Epithelial cell of prostate (primary cell): ENCODE measurements at regions not wholly inside any gene's neighbourhood (a gene's known extent, or its start where the extent isn't known, plus 50 kb on each side); places are given as distances from the start of the nearest gene placed in this dataset.
A peak's percentile ranks its signal among the peaks of the same experiment; 100 is the strongest.
"Not testable (repeated sequence)": the region's sequence is repeated elsewhere in the genome, so short reads cannot be mapped to it uniquely, and the experiment has no call there.

Source experiments
- DNase-seq: peaks from one replicate; pipeline ENCODE4 v3.0.0-alpha.2; 2011; ENCODE audit warnings: low read depth, low spot score
- H3K27ac ChIP-seq: fragments of 450-650 bp; 2 replicates; pipeline ENCODE4 v1.5.1; 2017; ENCODE audit warnings: mild to moderate bottlenecking

GRCh38 chr18:23311351-23312121 is 141.6 kb upstream of the RIOK3 start:
- H3K27ac ChIP-seq: no peak overlapping the region
- DNase-seq: peak; percentile 39

GRCh38 chr18:23313379-23313778 is 139.7 kb upstream of the RIOK3 start:
- H3K27ac ChIP-seq: no peak overlapping the region
- no peak for DNase-seq

GRCh38 chr18:23314672-23315071 is 138.4 kb upstream of the RIOK3 start:
- H3K27ac ChIP-seq: no peak overlapping the region
- no peak for DNase-seq

- no peak for DNase-seq
- no peak overlapping the region for H3K27ac ChIP-seq
Measured at GRCh38 chr18:23316316-23316715, 136.8 kb upstream of the RIOK3 start.

GRCh38 chr18:23316988-23317387 is 136.1 kb upstream of the RIOK3 start:
- no peak overlapping the region for H3K27ac ChIP-seq
- no peak for DNase-seq

GRCh38 chr18:23317975-23318675 is 135.0 kb upstream of the RIOK3 start:
- no peak overlapping the region for H3K27ac ChIP-seq
- no peak for DNase-seq

- no peak overlapping the region for H3K27ac ChIP-seq
- DNase-seq: no peak
Measured at GRCh38 chr18:23320709-23321236, 132.3 kb upstream of the RIOK3 start.

- no peak for DNase-seq
Measured at GRCh38 chr18:23321996-23322395, 131.1 kb upstream of the RIOK3 start.

GRCh38 chr18:23324056-23324811 is 128.9 kb upstream of the RIOK3 start:
- no peak for DNase-seq
- H3K27ac ChIP-seq: no peak overlapping the region

More at GRCh38 chr18:23321996-23322395, 131.1 kb upstream of the RIOK3 start:
- no peak overlapping the region for H3K27ac ChIP-seq

- DNase-seq: no peak
- no peak overlapping the region for H3K27ac ChIP-seq
Measured at GRCh38 chr18:23324861-23325260, 128.2 kb upstream of the RIOK3 start.

GRCh38 chr18:23329671-23330070 is 123.4 kb upstream of the RIOK3 start:
- not testable (repeated sequence) for DNase-seq, H3K27ac ChIP-seq

GRCh38 chr18:23330423-23330822 is 122.7 kb upstream of the RIOK3 start:
- H3K27ac ChIP-seq: no peak overlapping the region
- DNase-seq: no peak

GRCh38 chr18:23331091-23331920 is 121.8 kb upstream of the RIOK3 start:
- H3K27ac ChIP-seq: peak overlapping the region; percentile 24

GRCh38 chr18:23332356-23332755 is 120.7 kb upstream of the RIOK3 start:
- H3K27ac ChIP-seq: no peak overlapping the region
- DNase-seq: no peak

More at GRCh38 chr18:23331091-23331920, 121.8 kb upstream of the RIOK3 start:
- DNase-seq: peak; percentile 27

GRCh38 chr18:23333827-23334226 is 119.3 kb upstream of the RIOK3 start:
- DNase-seq: no peak
- no peak overlapping the region for H3K27ac ChIP-seq

- DNase-seq: no peak
- no peak overlapping the region for H3K27ac ChIP-seq
Measured at GRCh38 chr18:23334569-23334968, 118.5 kb upstream of the RIOK3 start.

GRCh38 chr18:23336101-23336500 is 117.0 kb upstream of the RIOK3 start:
- DNase-seq: no peak

GRCh38 chr18:23337599-23338444 is 115.3 kb upstream of the RIOK3 start:
- H3K27ac ChIP-seq: no peak overlapping the region
- DNase-seq: no peak

More at GRCh38 chr18:23336101-23336500, 117.0 kb upstream of the RIOK3 start:
- H3K27ac ChIP-seq: no peak overlapping the region

- DNase-seq: no peak
- H3K27ac ChIP-seq: no peak overlapping the region
Measured at GRCh38 chr18:23340661-23341060, 112.4 kb upstream of the RIOK3 start.
